ENCODE measurements at regions not wholly inside any gene's neighbourhood (a gene's known extent, or its start where the extent isn't known, plus 50 kb on each side); places are given as distances from the start of the nearest gene placed in this dataset.

GRCh38 chr7:34390103-34390502 is 267.9 kb upstream of the NPSR1 start:
- CTCF ChIA-PET, result interaction anchor here (0.6 kb wide), 1 partner anchor 69 kb away, joined by 4 read pairs; no protein-coding TSS in a partner anchor
- BruUV-seq (replicated peaks), result no TSS peak
- TF ChIP-seq, protein P1, sequence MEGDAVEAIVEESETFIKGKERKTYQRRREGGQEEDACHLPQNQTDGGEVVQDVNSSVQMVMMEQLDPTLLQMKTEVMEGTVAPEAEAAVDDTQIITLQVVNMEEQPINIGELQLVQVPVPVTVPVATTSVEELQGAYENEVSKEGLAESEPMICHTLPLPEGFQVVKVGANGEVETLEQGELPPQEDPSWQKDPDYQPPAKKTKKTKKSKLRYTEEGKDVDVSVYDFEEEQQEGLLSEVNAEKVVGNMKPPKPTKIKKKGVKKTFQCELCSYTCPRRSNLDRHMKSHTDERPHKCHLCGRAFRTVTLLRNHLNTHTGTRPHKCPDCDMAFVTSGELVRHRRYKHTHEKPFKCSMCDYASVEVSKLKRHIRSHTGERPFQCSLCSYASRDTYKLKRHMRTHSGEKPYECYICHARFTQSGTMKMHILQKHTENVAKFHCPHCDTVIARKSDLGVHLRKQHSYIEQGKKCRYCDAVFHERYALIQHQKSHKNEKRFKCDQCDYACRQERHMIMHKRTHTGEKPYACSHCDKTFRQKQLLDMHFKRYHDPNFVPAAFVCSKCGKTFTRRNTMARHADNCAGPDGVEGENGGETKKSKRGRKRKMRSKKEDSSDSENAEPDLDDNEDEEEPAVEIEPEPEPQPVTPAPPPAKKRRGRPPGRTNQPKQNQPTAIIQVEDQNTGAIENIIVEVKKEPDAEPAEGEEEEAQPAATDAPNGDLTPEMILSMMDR (IDR thresholded peaks at IDR 0.05; ENCODE audit: unreplicated experiment), result no peak
- no peak overlapping the region for H3K4me3 Mint-ChIP-seq (ENCODE audit: unreplicated experiment)
- no peaks in the 10 kb centered on the region for H3K9me3 Mint-ChIP-seq (ENCODE audit: unreplicated experiment)
- no peaks in the 10 kb centered on the region for H3K36me3 Mint-ChIP-seq (ENCODE audit: insufficient read depth, unreplicated experiment)
- DNase-seq (ENCODE audit: unreplicated experiment), result no peak
- H3K27me3 Mint-ChIP-seq (ENCODE audit: insufficient read depth, unreplicated experiment), result no peaks in the 10 kb centered on the region
- no peaks in the 10 kb centered on the region for H3K4me1 Mint-ChIP-seq (ENCODE audit: insufficient read depth, unreplicated experiment)
- POLR2A ChIA-PET, result interaction anchor here (0.7 kb wide), 1 partner anchor 12 kb away, joined by 3 read pairs; no protein-coding TSS in a partner anchor
- intact Hi-C loops (cut with micrococcal nuclease), result no loop called here
- H3K27ac Mint-ChIP-seq (ENCODE audit: low read depth, unreplicated experiment), result no peak overlapping the region

DNA sequence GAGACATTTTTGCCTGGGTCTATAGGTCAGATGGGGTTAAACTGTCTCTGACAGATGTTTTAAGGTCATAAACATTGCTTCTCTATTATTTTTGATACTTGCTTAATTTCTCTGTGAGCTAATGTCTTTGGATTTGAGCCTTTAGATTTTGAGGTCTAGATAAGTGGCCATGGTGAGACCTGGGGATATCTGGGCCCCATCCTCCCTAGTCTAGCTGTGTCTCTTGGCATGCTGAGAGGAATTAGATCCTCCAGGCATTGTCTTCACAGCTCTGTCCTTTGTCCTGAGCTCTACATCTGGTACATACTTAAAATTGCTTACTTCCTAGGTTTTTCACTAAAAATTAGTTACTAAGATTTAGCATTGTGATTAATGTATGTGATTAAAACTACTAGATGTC is 265.0 kb upstream of the NPSR1 start:
- no TSS peak for BruUV-seq (replicated peaks)
- Mint-ChIP-seq H3K4me1 (ENCODE audit: insufficient read depth, unreplicated experiment) (no peaks in the 10 kb centered on the region), H3K27me3 (ENCODE audit: insufficient read depth, unreplicated experiment) (no peaks in the 10 kb centered on the region), H3K27ac (ENCODE audit: low read depth, unreplicated experiment) (no peak overlapping the region), H3K36me3 (ENCODE audit: insufficient read depth, unreplicated experiment) (no peaks in the 10 kb centered on the region), H3K4me3 (ENCODE audit: unreplicated experiment) (no peak overlapping the region), H3K9me3 (ENCODE audit: unreplicated experiment) (no peaks in the 10 kb centered on the region)
- ChIA-PET POLR2A (no interaction called here), CTCF (interaction anchor here (1.2 kb wide), 1 partner anchor 73 kb away, joined by 3 read pairs; no protein-coding TSS in a partner anchor)
- DNase-seq (ENCODE audit: unreplicated experiment), result no peak
- TF ChIP-seq, protein P1 (IDR thresholded peaks at IDR 0.05; ENCODE audit: unreplicated experiment), result no peak
- intact Hi-C loops (cut with micrococcal nuclease), result no loop called here

GRCh38 chr7:34396437-34397064 is 261.5 kb upstream of the NPSR1 start:
- no TSS peak for BruUV-seq (replicated peaks)
- H3K4me3 Mint-ChIP-seq (ENCODE audit: unreplicated experiment), result no peak overlapping the region
- POLR2A ChIA-PET, result no interaction called here
- CTCF ChIA-PET, result interaction anchor here (1.0 to 1.4 kb wide), 2 partner anchors 34 to 35 kb away, joined by 3 read pairs; no protein-coding TSS in a partner anchor
- no peak overlapping the region for H3K27ac Mint-ChIP-seq (ENCODE audit: low read depth, unreplicated experiment)
- DNase-seq (ENCODE audit: unreplicated experiment), result no peak
- TF ChIP-seq, protein P1 (IDR thresholded peaks at IDR 0.05; ENCODE audit: unreplicated experiment), result no peak
- no peaks in the 10 kb centered on the region for H3K4me1 Mint-ChIP-seq (ENCODE audit: insufficient read depth, unreplicated experiment)
- no peaks in the 10 kb centered on the region for H3K9me3 Mint-ChIP-seq (ENCODE audit: unreplicated experiment)
- no peaks in the 10 kb centered on the region for H3K27me3 Mint-ChIP-seq (ENCODE audit: insufficient read depth, unreplicated experiment)
- intact Hi-C loops (cut with micrococcal nuclease), result no loop called here
- no peaks in the 10 kb centered on the region for H3K36me3 Mint-ChIP-seq (ENCODE audit: insufficient read depth, unreplicated experiment)

- no peak overlapping the region for H3K27ac Mint-ChIP-seq (ENCODE audit: low read depth, unreplicated experiment)
- TF ChIP-seq, protein P1 (IDR thresholded peaks at IDR 0.05; ENCODE audit: unreplicated experiment), result no peak
- no peak for DNase-seq (ENCODE audit: unreplicated experiment)
- POLR2A ChIA-PET, result interaction anchor here (0.9 kb wide), 1 partner anchor 11 kb away, joined by 3 read pairs; no protein-coding TSS in a partner anchor
- CTCF ChIA-PET, result no interaction called here
- no peaks in the 10 kb centered on the region for H3K36me3 Mint-ChIP-seq (ENCODE audit: insufficient read depth, unreplicated experiment)
- BruUV-seq (replicated peaks), result no TSS peak
- no peak overlapping the region for H3K4me3 Mint-ChIP-seq (ENCODE audit: unreplicated experiment)
- intact Hi-C loops (cut with micrococcal nuclease), result no loop called here
- peaks cover 11% of the 10 kb centered on the region for H3K27me3 Mint-ChIP-seq (ENCODE audit: insufficient read depth, unreplicated experiment)
- no peaks in the 10 kb centered on the region for H3K9me3 Mint-ChIP-seq (ENCODE audit: unreplicated experiment)
- H3K4me1 Mint-ChIP-seq (ENCODE audit: insufficient read depth, unreplicated experiment), result no peaks in the 10 kb centered on the region
Observed at GRCh38 chr7:34401776-34402175, 256.2 kb upstream of the NPSR1 start.

Data from MCF 10A (cell line).